ENCODE measurements at regions not wholly inside any gene's neighbourhood (a gene's known extent, or its start where the extent isn't known, plus 50 kb on each side); places are given as distances from the start of the nearest gene placed in this dataset.
"Not testable (repeated sequence)": the region's sequence is repeated elsewhere in the genome, so short reads cannot be mapped to it uniquely, and the experiment has no call there.

GRCh38 chr21:23939369-23940065 is 1667.8 kb downstream of the MRPL39 start:
- Histone ChIP-seq H3K9ac (no peak overlapping the region), H3K27ac (no peak overlapping the region), H3K9me3 (peaks cover 40% of the 10 kb centered on the region), H3K4me2 (no peak overlapping the region), H4K20me1 (no peaks in the 10 kb centered on the region), H3K27me3 (no peaks in the 10 kb centered on the region), H3K4me1 (peaks cover 11% of the 10 kb centered on the region; the same call in 1 of the 2 replicates), H3K36me3 (peaks cover 31% of the 10 kb centered on the region), H3K4me3 (no peak overlapping the region)
- TF ChIP-seq Cebpa-rat (IDR thresholded peaks at IDR 0.05) = no peak

GRCh38 chr21:23936991-23937390 is 1670.3 kb downstream of the MRPL39 start:
- no peak for TF ChIP-seq Cebpa-rat (IDR thresholded peaks at IDR 0.05)
- peaks cover 21% of the 10 kb centered on the region for H3K36me3 ChIP-seq
- H3K9me3 ChIP-seq = peaks cover 26% of the 10 kb centered on the region
- no peaks in the 10 kb centered on the region for H3K27me3 ChIP-seq
- no peaks in the 10 kb centered on the region for H4K20me1 ChIP-seq
- H3K27ac ChIP-seq = no peak overlapping the region
- H3K9ac ChIP-seq = no peak overlapping the region
- peaks cover 11% of the 10 kb centered on the region; the same call in 1 of the 2 replicates for H3K4me1 ChIP-seq
- H3K4me2 ChIP-seq = no peak overlapping the region
- H3K4me3 ChIP-seq = no peak overlapping the region

GRCh38 chr21:23936224-23936623 is 1671.1 kb downstream of the MRPL39 start:
- Histone ChIP-seq H3K27me3 (no peaks in the 10 kb centered on the region), H3K36me3 (peaks cover 20% of the 10 kb centered on the region), H3K9ac (no peak overlapping the region), H3K4me2 (no peak overlapping the region), H3K27ac (no peak overlapping the region), H3K4me3 (no peak overlapping the region), H3K4me1 (peaks cover 11% of the 10 kb centered on the region; the same call in 1 of the 2 replicates), H4K20me1 (no peaks in the 10 kb centered on the region), H3K9me3 (peaks cover 23% of the 10 kb centered on the region; the same call in 1 of the 2 replicates)
- no peak for TF ChIP-seq Cebpa-rat (IDR thresholded peaks at IDR 0.05)

GRCh38 chr21:23930565-23930964 is 1676.7 kb downstream of the MRPL39 start:
- Histone ChIP-seq H3K4me1 (no peaks in the 10 kb centered on the region), H4K20me1 (no peaks in the 10 kb centered on the region), H3K27me3 (no peaks in the 10 kb centered on the region), H3K9me3 (peaks cover 4% of the 10 kb centered on the region; the same call in 1 of the 2 replicates), H3K36me3 (peaks cover 8% of the 10 kb centered on the region; the same call in 1 of the 2 replicates), H3K9ac (no peak overlapping the region), H3K27ac (no peak overlapping the region), H3K4me3 (no peak overlapping the region), H3K4me2 (no peak overlapping the region)
- no peak for TF ChIP-seq Cebpa-rat (IDR thresholded peaks at IDR 0.05)

- H3K9me3 ChIP-seq, H3K27ac ChIP-seq, H3K9ac ChIP-seq, H3K27me3 ChIP-seq, H3K4me3 ChIP-seq, H3K4me2 ChIP-seq, H4K20me1 ChIP-seq: not testable (repeated sequence)
- H3K4me1 ChIP-seq = peaks cover 16% of the 10 kb centered on the region
- 0 out of 2 replicates have a peak, but pooled peaks cover 10% of the 10 kb centered on the region for H3K36me3 ChIP-seq
Observed at GRCh38 chr21:23926430-23926829, 1680.9 kb downstream of the MRPL39 start.

- no peaks in the 10 kb centered on the region for H3K27me3 ChIP-seq
- TF ChIP-seq Cebpa-rat (IDR thresholded peaks at IDR 0.05) = no peak
- peak overlapping the region; percentile 31 for H3K27ac ChIP-seq
- H3K4me2 ChIP-seq = peak overlapping the region; percentile 56
- peaks cover 19% of the 10 kb centered on the region for H3K4me1 ChIP-seq
- no peak overlapping the region for H3K4me3 ChIP-seq
- H3K36me3 ChIP-seq = peaks cover 18% of the 10 kb centered on the region
- H4K20me1 ChIP-seq = no peaks in the 10 kb centered on the region
- no peak overlapping the region for H3K9ac ChIP-seq
- peaks cover 11% of the 10 kb centered on the region for H3K9me3 ChIP-seq
Observed at GRCh38 chr21:23921670-23922418, 1685.4 kb downstream of the MRPL39 start.

- peaks cover 72% of the 10 kb centered on the region for H3K9me3 ChIP-seq
- no peaks in the 10 kb centered on the region for H4K20me1 ChIP-seq
- peaks cover 11% of the 10 kb centered on the region for H3K4me1 ChIP-seq
- no peak for TF ChIP-seq Cebpa-rat (IDR thresholded peaks at IDR 0.05)
- H3K27ac ChIP-seq = no peak overlapping the region
- H3K36me3 ChIP-seq = peaks cover 23% of the 10 kb centered on the region
- no peak overlapping the region for H3K4me3 ChIP-seq
- H3K27me3 ChIP-seq = no peaks in the 10 kb centered on the region
- H3K4me2 ChIP-seq = no peak overlapping the region
- H3K9ac ChIP-seq = no peak overlapping the region
Observed at GRCh38 chr21:23900727-23901126, 1706.6 kb downstream of the MRPL39 start.

- H3K27ac ChIP-seq = no peak overlapping the region
- H3K4me2 ChIP-seq = no peak overlapping the region
- H3K9ac ChIP-seq = no peak overlapping the region
- peaks cover 23% of the 10 kb centered on the region for H3K36me3 ChIP-seq
- no peak overlapping the region for H3K4me3 ChIP-seq
- no peak for TF ChIP-seq Cebpa-rat (IDR thresholded peaks at IDR 0.05)
- no peaks in the 10 kb centered on the region for H4K20me1 ChIP-seq
- peaks cover 69% of the 10 kb centered on the region for H3K9me3 ChIP-seq
- peaks cover 1% of the 10 kb centered on the region; the same call in 1 of the 2 replicates for H3K4me1 ChIP-seq
- H3K27me3 ChIP-seq = no peaks in the 10 kb centered on the region
Observed at GRCh38 chr21:23899561-23899960, 1707.7 kb downstream of the MRPL39 start.

GRCh38 chr21:23890652-23891051 is 1716.6 kb downstream of the MRPL39 start:
- no peak for TF ChIP-seq Cebpa-rat (IDR thresholded peaks at IDR 0.05)
- Histone ChIP-seq H3K27ac (no peak overlapping the region), H3K4me2 (no peak overlapping the region), H3K36me3 (peaks cover 13% of the 10 kb centered on the region; the same call in 1 of the 2 replicates), H4K20me1 (no peaks in the 10 kb centered on the region), H3K27me3 (no peaks in the 10 kb centered on the region), H3K4me3 (no peak overlapping the region), H3K9ac (no peak overlapping the region), H3K9me3 (peaks cover 6% of the 10 kb centered on the region; the same call in 1 of the 2 replicates), H3K4me1 (peaks cover 22% of the 10 kb centered on the region)

GRCh38 chr21:23887725-23888306 is 1719.5 kb downstream of the MRPL39 start:
- Histone ChIP-seq H3K27me3 (no peaks in the 10 kb centered on the region), H3K9me3 (peaks cover 12% of the 10 kb centered on the region), H3K27ac (peak overlapping the region; percentile 72), H3K4me2 (peak overlapping the region; percentile 69), H3K9ac (peak overlapping the region; percentile 67), H3K4me3 (peak overlapping the region; percentile 63), H3K4me1 (peaks cover 24% of the 10 kb centered on the region), H3K36me3 (peaks cover 12% of the 10 kb centered on the region; the same call in 1 of the 2 replicates), H4K20me1 (no peaks in the 10 kb centered on the region)
- no peak for TF ChIP-seq Cebpa-rat (IDR thresholded peaks at IDR 0.05)
